ENCODE measurements at regions not wholly inside any gene's neighbourhood (a gene's known extent, or its start where the extent isn't known, plus 50 kb on each side); places are given as distances from the start of the nearest gene placed in this dataset.

DNA sequence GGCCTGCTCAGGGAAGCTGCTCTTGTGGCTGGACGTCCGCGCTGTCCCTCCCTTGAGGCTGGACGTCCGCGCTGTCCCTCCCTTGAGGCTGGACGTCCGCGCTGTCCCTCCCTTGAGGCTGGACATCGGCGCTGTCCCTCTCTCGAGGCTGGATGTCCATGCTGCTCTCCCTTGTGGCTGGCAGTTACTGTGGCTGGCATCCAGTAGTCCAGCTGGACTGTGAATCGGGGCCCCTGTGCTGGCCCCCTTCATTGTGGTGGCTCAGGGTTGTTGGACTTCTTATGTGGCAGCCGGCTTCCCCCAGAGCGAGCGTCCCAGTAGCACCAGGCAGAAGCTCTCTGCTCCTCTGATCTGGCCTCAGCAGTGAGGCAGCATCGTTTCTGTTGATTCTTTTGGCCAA lies 141.5 kb downstream of the IRF8 start:
- no peak for DNase-seq (ENCODE audit: low read depth in 2 of 2)

DNA sequence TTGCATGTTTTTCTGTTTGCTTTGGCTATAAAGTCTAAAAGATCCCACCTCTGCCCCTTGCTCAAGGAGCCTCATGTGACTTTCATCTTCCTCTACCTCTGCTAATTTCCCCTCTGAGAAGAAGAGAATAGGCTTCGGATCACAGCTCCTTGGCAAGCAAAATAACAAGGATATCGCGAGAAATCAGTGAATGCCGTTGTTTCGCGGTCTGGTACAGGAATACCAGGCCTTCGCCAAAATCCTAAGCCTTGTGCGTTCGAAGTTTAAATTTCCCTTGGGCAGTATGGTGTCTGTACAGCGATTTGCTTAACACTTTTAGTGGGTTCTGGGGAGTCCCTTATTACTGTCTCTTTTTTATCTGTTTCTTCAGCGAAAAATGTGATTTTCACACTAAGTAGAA lies 142.3 kb downstream of the IRF8 start:
- no peak for DNase-seq (ENCODE audit: low read depth in 2 of 2)

DNA sequence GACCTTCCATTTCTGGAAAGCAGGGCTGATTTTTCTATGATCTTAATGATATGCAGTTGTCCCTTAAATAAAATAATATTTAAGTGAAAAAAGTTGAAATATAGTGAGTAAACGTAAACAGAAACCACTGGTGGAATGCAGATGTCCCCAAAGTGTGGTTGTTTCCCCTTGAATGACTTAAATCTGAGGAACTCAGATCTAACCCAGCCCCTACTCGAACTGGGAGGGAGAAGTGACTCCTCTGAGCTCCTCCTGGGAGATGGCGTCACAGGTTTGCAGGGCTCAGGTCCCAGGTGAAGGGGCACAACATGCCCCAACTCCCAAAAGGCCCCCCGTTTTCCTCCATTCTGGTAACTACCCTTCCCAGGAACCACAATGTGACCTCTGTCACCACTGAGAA lies 142.8 kb downstream of the IRF8 start:
- DNase-seq (ENCODE audit: low read depth in 2 of 2): no peak

DNA sequence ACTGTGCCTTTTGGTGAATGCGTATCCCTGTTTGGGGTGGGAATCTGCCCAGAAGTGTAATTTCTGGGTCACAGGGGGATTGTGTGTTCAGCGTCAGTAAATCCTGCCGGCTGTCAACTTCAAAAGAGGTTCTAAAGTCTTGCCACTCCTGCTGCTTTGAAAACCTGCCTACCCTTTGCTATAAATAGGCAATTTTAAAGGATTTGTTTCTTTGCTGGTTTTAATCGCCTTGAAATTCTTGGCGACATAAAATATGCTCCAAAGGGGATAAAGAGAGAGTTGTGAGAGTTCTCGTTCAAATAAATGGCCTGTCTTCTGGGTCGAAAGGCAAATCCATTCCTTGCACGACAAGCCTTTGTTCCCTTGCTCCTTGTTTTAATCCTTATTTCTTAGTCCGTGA lies 143.4 kb downstream of the IRF8 start:
- no peak for DNase-seq (ENCODE audit: low read depth in 2 of 2)

DNA sequence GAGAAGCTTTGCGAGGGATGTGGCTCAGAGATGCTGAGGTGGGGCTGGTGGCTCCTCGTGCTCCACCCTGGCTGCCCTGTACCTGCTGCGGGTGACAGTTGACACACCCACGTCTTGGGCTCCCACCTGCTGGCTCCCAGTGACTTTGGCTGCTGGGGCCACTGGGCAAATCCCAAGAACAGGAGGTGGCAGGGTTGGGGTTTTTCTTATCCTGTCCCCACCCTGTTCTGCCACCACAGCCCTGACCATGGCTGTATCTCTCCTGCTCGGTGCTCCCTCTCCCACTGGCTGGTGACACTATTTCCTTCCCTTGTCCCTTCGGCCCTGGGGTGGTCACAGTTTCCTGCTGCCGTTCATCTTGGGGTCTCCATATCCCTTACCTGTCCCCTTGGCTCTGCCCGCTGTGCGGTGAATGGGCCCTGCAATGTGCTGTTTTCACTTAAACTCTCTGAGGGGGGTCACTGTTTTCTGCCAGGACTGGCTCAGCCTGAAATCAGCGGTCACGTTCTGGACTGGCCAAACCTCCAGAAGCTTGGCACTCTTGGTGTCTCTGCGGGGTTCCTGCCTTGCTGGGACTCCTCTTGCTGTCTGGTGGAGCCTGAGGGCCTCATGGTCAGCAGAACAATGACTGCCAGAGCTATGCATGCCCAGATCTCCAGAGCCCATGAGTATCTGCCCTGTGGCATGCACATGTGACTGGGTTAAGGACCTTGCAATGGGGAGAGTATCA lies 144.2 kb downstream of the IRF8 start:
- no peak for DNase-seq (ENCODE audit: low read depth in 2 of 2)

DNA sequence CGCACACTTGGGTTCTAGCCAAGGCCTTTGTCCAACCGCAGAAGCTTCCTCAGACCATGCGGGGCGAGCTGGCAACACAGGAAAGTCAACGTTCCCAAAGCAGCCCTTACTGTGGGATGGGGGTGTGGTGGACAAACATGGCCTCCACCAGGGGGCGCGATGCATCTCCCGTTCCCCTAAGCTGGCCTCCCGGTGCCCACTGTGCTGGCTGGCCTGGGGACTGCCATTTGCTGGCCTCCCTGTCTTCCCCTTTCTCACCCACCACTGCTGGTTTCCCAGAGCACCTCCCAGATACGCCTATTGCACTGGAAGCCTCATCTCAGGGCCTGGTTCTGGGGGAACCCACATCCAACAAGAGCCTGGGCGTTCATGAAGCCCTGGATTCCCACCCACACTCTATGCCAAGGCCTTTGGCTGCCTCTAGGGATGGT lies 145.3 kb downstream of the IRF8 start:
- no peak for DNase-seq (ENCODE audit: low read depth in 2 of 2)

DNA sequence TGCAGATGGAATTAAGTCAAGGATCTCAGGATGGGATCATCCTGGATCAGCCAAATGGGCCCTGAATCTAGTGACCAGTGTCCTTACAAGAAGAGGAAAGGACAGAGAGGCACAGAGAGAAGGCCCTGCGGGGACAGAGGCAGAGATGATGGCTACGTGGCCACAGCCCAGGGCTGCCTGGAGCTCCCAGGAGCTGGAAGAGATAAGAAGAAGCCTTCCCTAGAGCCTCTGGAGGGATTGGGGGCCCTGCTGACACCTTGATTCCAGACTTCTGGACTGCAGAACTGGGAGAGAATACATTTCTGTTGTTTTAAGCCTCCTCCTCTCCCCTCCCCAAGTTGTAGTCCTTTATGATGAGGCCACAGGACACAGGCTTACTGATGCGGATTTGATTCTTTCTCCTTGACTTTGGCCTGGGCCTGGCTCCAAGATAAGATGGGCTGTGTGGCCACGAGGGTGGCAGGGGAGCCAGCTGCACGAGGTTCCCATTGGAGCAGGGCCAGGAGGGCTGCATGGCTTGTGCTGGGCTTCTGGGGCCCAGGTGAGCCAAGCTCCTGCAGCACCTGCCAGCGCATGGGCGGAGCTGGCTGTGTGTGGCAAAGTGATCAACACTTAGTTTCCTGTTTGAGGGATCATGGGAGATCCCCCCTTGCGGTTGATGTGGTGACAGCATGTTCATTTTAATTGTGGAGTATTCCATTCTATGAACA lies 146.1 kb downstream of the IRF8 start:
- DNase-seq (ENCODE audit: low read depth in 2 of 2): peak in 1 of 2 donors; percentile 18

DNA sequence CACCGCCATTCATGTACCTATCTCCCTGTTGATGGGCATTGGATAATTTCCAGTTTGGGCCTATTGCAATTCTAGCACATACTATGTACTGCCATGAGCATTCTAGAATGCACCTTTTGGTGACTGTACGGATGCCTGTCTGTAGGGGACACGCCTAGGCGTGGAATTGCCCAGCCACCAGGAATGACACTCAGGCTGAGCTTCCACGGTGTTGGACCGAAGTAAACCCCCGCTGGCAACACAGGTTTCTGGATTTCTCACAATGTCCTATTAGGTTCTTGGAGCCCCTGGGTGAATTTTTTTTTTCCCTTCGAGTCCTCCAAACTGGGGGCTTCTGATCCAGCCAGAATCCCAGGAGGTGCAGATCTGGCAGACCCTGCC lies 146.6 kb downstream of the IRF8 start:
- no peak for DNase-seq (ENCODE audit: low read depth in 2 of 2)

DNA sequence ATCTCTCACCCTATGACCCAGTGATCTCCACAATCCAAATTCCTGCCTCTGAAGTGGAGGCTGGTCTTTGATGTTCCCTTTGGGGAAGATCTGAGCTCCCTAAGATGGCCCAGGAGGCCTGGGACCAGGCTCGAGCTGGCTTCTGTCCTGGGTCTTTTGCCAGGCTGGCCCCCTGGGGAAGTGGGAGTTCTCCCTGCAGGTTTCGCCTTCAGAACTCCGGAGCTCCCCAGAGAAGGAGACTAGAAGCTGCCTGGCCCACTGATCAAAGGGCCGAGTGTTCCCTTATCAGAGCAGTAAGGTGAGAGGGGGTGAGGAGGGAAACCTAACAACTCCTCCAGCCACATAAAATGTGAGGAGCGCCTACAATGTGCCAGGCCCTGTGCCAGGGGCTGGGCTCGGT lies 147.1 kb downstream of the IRF8 start:
- no peak for DNase-seq (ENCODE audit: low read depth in 2 of 2)

DNA sequence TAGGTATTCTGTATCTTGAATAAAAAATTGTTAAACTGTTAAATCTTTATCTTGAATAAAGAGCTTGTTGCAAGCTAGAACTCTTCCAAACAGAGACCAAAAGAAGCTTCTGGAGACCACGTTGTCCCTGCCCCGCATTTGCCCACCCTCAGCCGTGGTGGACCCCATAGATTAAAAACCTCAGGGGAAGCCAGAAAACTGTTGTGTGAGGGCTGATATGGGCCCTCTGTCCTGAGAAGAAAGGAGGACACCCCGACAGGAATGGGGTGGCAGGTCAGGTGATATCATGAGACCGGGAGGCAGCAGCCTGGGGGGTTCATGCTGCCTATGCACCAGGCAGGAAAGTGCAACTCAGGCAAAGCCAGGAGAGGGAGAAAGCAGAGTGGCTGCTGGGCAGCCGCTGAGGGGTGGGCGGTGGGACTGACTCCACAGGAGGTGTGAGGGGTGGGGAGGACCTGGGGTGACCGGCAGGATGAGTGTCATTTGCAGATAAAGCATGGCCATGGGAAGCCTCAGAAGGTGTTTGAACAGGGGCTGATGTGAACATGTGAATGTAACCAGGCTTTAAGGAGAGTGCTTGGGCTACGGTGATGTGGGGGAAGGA lies 147.8 kb downstream of the IRF8 start:
- DNase-seq (ENCODE audit: low read depth in 2 of 2): no peak

DNA sequence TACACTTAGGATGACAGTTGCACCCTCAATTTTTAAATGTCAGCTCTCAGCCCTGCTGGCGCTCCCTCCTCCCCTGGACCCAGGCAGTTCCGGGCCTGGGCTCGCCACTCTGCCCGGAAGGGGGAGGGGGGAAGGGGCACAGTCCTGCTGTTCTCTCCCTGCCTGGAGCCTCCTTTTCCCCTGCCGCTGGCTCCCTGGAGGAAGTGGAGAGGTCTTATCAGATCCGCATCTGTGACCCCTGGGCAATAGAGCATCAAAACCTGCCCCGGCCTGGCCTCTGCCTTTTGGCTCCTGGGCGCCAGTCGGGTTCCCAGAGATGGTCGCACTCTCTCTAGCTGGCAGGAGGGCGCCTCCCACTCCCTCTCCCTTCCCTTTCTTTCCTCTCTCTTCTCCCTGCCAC lies 149.3 kb downstream of the IRF8 start:
- DNase-seq (ENCODE audit: low read depth in 2 of 2): no peak

DNA sequence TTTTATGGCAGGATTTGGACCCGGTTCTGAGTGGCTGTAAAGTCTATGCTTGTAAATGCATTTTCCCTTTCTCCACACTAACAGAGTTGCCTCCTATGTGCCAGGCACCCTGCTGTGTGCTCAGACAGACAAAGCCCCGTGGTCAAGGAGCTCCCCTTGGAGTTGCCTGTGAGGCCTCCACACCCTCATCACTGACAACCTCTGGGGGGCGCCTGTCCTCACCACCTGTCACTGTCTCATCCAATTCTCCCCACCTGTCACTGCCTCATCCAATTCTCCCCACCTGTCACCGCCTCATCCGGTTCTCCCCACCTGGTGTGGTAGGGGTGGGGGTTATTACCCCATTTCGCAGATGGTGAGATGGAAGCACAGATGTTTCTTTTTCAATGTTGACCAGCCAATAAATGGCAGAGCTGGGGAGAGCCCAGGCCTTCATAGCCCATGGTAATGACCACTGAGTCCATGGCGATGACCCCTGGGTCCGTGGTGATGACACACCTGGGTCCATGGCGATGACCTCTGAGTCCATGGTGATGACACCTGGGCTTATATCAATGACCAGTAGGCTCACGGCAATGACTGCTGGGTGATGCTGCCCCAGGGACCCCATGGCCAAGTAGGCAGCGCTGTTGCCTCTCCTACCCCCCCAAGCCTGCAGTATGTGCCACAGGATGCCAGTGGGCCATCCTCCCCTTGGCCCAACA lies 150.1 kb downstream of the IRF8 start:
- DNase-seq (ENCODE audit: low read depth in 2 of 2): no peak

DNA sequence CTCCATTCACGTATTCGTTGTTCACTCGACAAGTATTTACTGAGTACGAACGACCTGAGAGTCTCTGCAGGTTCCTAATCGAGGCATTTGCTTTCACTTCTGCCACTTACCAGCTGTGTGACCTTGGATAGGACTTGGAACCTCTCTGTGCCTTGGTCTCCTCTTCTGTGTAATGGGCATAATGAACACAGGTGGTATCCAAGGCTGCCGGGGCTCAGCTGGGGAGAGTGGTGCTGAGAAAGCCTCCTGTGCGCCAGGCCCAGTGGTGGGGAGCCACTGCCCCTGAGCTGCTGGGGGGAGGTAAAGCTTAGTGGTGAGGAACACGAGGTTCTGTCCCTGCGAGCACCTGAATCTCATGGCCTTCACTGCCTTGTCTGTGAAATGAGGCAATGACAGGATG lies 150.7 kb downstream of the IRF8 start:
- DNase-seq (ENCODE audit: low read depth in 2 of 2): no peak

DNA sequence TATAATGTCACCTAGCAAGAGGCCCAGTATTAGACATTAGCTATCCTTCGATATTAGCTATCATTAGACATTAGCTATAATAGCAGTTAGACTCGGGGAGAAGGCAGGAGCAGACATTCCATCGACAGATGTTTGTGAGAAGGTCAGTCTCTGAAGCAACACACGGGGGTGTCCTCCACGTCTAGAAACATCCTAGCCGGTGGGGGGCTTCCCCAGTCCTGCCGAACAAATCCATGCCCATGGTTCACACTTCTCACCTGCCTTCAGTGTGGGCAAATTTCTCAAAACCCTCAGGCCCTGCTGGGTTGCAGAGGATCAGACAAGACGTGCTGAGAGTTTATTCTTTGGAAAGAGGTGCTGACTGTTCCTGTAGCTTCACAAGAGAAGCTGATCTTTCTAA lies 151.1 kb downstream of the IRF8 start:
- DNase-seq (ENCODE audit: low read depth in 2 of 2): no peak

DNA sequence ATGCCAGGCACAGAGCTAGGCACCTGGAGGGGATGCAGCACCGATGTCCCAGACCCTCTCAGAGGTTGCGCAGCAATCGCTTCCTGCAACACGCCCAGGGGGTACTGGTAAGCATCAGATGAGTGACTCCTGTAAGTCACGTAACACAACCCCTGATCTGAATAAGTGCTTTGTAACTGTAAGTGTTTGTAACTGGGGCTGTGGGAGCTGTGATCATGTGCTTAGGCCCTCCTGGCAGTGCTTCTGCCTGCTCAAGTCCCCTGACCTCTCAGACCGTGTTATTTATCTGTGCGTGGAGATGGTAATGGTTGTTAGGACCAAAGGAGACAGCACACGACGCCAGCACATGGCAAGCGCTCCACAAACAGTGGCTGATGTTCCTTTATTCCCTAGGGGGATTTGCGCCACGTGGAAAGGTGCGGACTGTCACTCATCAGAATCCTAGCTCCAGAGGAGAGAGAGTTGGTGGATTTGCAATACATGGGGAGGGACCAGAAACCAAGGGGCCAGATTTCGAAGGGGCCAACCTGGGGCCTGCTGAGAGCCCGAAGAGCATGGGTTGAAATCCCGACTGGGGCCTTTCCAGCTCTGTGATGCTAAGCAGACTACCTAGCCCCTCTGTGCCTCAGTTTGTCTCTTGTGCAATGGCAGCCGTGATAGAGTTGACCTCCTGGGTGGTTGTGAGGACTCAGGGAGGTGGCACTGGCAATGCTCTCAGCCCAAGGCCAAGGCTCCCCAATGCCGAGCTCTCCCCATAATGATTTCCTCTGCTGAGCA lies 151.8 kb downstream of the IRF8 start:
- DNase-seq (ENCODE audit: low read depth in 2 of 2): no peak

DNA sequence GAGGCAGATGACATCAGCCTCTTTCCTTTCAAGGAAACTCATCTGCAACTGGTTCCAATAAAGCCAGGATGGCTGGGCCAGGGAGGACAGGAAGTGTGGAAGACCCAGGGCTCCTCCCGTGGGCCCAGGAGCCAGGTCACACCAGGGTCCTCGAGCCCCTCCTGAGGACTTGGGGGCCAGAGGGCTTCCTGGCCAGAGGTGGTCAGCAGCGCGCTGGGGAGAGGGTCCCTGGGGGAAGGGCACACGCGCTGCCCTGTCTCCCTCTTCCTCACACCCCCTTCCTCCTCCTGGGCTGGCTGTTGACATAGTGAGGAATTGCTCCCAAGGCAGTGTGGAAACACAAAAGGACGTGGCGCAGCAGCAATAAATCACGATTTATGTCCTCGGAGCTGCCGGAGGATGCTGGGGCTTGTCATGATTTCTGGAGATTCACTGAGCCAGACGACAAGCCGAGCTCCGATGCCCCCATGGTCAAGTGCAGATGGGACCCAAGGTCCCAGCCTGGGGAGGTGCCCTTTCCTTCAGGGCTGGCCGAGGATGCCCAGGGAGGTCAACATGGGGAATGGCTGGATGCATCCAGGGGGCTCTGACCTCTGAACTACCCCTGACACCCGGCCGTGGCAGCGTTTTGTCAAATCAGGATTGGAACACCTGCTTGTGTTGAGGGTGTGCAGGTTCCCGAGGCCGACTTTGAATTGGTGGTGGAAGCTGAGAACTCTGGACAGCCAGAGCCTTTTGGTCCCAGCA lies 152.6 kb downstream of the IRF8 start:
- no peak for DNase-seq (ENCODE audit: low read depth in 2 of 2)

DNA sequence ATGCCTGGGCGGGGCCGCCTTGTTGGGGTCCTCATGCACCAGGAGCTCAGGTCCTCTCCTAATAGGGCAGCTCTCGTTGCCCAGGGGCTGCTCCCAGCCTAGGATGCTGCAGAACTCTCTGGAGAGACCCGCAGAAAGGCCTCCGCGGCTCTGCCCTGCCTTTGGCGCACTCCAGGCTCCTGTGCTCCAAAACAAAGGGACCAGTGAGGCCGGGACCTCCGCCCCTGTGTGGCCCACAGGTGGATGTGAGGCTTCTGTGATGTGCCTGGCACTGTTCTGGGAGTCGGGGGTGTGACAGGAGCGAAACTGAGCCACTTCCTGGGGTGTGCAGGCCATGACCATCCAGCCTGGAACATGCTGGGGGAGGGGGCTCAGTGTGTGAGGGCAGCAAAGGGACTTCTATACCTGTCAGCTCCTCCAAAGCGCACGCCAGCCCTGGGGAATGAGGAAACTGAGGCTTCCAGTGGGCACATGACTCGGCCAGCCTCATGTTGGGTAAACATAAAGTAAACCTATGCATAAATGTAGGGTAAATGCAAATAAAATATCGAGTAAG lies 153.2 kb downstream of the IRF8 start:
- DNase-seq (ENCODE audit: low read depth in 2 of 2): no peak

DNA sequence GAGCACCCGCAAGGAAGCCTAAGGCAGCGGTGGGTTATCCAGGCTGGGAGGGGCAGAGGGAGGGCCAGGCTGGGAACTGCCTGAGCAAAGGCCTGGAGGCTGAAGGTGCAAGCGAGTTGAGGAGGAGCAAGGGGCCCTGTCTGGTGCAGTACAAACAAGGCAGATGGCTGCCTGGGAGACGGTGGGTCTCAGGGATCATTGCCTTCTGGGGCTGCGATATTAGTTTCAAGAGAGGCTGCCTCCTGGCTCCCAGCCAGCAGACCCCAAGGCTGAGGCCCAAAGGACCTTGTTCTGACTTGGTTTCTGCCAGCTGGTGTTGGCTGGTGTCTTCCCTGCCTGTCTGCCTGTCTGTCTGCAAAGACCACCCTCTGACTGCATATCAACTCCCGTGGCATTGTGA lies 154.0 kb downstream of the IRF8 start:
- DNase-seq (ENCODE audit: low read depth in 2 of 2): no peak

DNA sequence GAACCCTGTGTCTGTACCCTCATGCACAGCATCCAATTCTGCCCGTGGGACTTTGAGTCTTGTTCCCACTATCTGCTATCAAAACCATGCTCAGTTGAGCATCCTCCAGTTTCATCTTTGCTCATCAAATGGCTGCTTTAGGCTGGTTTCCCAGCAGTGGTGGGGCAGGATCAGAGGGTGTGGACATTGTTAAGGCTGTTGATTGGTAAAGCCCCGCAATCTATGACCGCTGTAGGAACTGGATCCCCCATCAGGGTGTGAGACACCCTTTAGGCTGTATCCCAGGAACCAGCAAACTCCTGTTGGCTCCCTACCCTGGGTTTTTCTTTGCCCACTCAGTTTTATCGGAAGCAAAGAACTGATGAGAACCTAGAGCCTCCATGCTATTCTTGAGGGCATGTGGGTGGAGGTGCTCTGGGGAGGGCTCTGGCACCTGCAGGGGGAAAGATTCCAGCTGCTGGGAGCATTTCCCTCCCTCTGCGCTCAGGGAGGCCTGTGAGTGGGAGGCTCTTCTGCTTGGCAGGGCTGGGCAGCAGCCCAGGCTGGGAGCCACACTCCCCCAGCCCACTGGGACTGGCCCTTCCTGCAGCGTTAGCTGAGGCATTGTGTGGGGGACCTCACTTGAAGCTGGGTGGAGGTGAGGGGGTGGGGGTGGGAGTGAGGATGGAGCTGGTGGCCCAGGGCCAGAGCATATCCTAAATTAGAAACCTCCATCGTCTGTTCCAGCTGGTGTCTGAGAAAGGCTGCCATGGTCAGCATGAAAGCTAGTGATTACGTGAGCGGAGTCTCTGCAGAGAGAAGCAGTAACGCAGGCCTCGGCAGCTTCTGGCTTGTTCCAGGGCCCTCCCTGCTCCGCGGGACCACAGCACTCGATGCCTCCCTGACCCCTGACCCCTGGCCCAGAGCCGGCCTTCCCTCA lies 160.6 kb downstream of the IRF8 start:
- DNase-seq (ENCODE audit: low read depth in 2 of 2): no peak
